Activated naive CD4-positive, alpha-beta T cell (primary cell): ENCODE measurements at regions not wholly inside any gene's neighbourhood (a gene's known extent, or its start where the extent isn't known, plus 50 kb on each side); places are given as distances from the start of the nearest gene placed in this dataset.
"Not testable (repeated sequence)": the region's sequence is repeated elsewhere in the genome, so short reads cannot be mapped to it uniquely, and the experiment has no call there.

Experiments
- DNase-seq, 4 experiments: peaks; one replicate each; lab custom pipeline; 2025; lab: John Stamatoyannopoulos, UW

GRCh38 chr7:149604521-149604920 lies 106.9 kb upstream of the ZNF746 start:
- DNase-seq, result no peak

DNA sequence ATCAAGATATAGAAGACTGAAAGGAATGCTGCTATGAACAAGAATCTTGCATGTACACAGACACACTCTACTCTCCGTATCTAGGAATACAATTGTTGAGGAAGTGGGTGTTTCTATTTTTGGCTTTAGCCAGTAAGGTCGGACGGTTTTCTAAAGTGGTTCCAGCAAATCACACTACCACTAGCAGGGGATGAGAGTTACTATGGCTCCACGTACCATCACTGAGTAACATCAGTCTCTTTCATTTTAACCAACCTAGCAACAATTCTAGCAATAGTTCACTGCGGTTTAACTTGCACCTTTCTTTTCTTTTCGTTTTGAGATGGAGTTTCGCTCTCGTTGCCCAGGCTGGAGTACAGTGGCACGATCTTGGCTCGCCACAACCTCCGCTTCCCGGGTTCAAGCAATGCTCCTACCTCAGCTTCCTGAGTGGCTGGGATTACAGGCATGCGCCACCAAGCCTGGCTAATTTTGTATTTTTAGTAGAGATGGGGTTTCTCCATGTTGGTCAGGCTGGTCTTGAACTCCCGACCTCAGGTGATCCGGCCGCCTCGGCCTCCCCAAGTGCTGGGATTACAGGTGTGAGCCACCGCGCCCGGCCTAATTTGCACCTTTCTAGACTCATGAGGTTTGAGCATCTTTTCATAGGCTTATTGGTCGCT lies 103.2 kb upstream of the ZNF746 start:
- DNase-seq, result not testable (repeated sequence)

DNA sequence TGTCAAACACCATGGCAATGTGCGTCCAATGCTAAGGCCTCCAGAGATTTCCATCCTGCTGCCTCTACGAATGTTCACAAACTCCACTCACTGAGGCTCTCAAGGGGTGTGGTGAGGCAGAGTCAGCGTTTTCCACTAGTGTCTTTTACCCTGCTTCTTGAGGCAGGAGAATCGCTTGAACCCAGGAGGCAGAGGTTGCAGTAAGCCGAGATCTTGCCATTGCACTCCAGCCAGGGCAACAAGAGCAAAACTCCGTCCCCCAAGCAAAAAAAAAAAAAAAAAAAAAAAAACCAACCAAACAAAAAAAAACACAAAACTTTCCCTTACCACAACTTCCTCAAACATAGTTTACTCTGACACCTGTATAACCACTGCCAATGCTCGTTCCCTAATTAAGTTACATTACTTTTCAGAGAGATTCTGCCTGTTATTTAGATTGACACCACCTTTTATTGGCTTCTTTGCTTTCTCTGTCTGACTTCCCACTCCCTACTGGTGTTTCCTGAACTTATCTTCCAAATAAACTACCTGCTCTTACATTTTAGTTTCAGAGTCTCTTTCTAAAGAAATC lies 102.1 kb upstream of the ZNF746 start:
- DNase-seq, result no peak

- DNase-seq, result no peak
These were observed 101.2 kb upstream of the ZNF746 start for GRCh38 chr7:149598721-149599308.

- DNase-seq, result not testable (repeated sequence)
These were observed 100.2 kb upstream of the ZNF746 start for GRCh38 chr7:149597789-149598188.

DNA sequence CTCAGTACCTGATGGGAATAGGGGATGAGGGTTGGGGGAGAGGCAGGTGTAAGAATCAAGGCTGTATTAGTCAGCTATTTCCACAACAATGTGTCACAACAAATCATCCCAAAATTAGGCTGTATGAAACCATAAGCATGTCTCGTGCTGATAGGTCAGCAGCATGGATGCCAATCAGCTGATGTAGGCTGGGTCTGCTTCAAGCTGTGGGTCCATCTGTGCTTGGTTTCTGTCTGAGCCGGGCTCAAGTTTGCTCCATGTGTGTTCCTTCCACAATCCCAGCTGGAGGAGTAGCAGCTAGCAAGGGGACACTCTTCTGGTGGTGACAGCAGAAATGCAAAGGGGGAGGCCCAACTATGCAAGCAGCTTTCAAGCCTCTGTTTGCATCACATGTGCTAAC lies 97.9 kb upstream of the ZNF746 start:
- DNase-seq, result no peak

DNA sequence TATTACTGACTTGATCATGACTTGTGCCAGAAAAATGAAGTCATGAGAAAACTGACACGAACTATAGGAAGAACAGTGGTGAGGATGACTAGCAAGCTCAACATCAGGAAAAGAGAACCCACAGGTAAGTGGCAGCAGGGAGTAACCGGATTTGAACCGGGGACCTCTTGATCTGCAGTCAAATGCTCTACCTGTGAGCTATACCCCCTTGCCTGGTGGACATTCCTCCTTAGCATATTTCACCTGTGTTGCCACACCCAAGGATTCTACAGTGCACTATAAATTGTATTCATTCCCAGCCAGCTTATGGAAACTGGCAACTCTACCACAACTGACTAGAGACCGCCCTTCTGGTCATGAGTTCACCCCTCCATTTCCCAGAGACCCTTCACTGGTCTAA lies 97.5 kb upstream of the ZNF746 start:
- DNase-seq, result no peak

GRCh38 chr7:149588930-149589329 lies 91.3 kb upstream of the ZNF746 start:
- no peak for DNase-seq

DNA sequence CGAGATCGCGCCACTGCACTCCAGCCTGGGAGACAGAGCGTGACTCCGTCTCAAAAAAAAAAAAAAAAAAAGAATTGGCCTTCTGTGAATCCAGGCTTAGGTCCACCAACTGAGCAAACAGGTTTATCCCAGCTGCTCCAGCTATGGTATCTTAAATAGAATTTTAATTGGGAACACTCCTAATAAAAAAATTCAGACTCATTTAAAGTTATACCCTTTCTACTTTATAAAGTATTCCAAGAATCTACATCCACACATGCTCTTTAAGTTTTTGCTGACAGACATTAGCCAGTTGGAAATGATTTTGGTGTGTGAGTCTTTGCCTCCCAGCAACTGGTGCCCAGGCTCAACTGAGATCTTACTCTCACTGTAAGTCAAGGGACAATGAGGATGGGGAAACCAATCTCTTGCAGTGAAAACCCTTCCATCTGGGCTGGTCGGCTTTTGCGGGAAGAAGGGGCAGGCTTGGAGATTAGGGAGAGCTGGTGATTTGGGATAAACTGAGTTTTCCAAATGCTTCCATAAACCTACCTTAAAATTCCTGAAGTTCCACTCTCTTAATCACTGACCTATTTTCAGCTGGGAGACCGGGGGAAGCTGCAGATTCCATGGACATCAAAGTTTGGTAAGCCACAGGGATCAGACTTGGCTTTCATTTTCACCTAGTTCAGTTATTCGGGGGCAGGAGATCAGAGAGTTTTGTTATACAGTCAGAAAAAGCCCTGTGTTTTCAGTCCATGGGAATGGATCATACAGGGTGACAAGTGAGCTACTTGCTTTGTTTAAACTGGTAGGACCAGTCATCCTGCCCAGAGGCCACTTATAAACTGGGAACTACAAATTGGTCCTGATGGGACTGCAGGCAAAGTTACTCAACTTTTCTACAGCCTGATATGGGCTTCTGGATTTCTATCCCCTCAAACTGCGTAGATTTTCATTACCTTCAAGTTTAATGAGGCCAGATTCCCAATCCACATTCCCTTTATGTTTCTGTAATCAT lies 89.3 kb upstream of the ZNF746 start:
- DNase-seq, result no peak

DNA sequence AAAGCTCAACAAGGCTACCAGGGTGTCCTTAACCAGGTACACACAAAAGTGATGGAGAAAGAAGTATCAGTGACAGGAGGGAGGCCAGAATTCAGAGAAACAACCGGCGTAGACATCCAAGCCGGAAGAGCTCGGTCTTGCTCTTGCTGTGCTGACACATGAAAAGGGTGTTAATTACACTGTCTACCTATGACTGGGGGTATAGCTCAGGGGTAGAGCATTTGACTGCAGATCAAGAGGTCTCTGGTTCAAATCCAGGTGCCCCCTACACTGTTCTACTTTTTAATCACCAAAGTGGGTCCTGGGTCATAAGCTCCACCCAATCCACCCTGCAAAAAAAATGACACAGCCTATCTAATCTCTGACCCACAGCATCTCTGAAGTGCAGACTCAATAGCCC lies 86.9 kb upstream of the ZNF746 start:
- DNase-seq, result no peak

DNA sequence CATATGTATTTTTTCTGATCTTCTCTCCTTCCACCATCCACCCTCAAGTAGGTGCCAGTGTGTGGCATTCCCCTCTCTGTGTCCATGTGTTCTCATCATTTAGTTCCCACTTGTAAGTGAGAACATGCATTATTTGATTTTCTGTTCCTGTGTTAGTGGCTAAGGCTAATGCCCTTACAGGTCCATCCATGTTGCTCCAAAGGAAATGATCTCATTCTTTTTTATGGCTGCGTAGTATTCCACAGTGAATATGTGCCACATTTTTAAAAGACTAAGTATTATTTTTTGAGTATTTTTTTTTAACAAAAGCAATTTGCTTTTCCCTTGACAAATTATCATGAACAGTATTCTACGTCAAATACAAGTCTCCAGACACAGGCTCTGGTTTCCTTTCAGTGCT lies 86.4 kb upstream of the ZNF746 start:
- DNase-seq, result no peak

DNA sequence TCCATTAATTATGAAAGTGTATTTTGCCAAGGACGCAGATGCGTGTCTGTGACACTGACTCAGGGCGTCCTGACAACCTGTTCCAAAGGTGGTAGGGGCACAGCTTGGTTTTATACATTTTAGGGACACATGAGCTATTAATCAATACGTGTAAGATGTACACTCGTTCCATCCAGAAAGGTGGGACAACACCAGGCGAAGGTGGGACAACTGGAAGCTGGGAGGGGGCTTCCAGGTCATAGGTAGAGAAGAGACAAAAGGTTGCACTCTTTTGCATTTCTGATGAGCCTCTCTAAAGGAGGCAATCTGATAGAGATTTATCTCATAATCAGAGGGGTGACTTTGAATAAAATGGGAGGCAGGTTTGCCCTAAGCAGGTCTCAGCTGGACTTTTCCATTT lies 82.7 kb upstream of the ZNF746 start:
- no peak for DNase-seq

GRCh38 chr7:149579365-149579764 lies 81.8 kb upstream of the ZNF746 start:
- DNase-seq, result not testable (repeated sequence)

- not testable (repeated sequence) for DNase-seq
These were observed 76.8 kb upstream of the ZNF746 start for GRCh38 chr7:149574428-149574827.

DNA sequence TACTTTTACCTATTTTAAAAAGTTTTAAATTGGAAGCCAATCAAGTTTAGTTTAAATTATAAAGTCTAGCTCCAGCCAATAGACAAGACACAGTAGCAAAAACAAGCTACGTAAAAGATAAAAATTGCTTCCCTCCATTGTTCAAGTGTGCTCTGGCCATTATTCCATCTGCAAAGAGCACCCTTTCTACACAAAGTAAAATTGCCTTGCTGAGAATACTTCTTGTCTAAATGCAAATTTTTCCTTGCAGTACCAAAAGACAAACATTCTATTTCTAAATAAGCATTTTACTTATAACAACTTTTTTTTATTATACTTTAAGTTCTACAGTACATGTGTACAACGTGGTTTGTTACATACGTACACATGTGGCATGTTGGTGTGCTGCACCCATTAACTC lies 75.9 kb upstream of the ZNF746 start:
- no peak for DNase-seq

DNA sequence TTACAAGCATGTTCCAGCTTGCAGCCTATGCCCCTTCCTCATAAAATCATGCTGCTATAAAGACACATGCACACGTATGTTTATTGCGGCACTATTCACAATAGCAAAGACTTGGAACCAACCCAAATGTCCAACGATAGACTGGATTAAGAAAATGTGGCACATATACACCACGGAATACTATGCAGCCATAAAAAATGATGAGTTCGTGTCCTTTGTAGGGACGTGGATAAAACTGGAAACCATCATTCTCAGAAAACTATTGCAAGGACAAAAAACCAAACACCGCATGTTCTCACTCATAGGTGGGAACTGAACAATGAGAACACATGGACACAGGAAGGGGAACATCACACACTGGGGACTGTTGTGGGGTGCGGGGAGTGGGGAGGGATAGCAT lies 75.3 kb upstream of the ZNF746 start:
- not testable (repeated sequence) for DNase-seq

GRCh38 chr7:149570784-149571183 lies 73.2 kb upstream of the ZNF746 start:
- DNase-seq, result no peak

DNA sequence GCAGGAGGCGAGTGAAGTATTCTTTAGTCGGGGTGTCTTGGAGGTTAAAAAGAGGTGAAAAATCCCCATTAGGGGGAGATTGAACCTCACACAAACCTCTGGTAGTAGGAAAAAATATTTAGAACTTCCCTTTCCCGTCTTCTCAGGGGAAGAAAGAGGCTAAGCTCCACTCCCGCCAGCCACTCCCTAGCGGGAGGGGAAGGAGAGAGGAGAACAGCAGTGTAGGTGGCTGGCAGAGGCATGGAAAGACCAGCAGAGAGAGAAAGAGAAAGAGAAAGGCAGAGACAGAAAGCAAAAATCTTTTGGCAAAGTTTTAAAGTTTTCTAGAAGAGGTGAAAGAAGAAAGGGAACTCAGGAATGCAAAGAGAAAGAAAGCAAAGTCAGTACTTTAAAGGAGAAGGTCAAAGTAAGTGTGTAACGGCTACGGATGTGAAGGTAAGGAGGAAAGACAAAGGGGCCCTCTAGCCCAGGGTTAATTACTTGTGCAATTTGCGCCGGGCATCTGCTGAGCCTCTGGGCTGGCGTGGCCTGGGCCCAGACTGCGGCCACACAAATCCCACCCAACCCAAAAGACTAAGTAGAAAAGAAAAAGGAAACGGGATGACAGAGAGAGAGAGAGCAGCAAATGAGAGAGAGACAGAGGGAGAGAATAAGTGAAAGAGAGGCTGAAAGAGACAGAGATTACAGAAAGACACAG lies 72.3 kb upstream of the ZNF746 start:
- no peak for DNase-seq

- DNase-seq, result no peak
These were observed 71.6 kb upstream of the ZNF746 start for GRCh38 chr7:149569025-149569725.

- no peak for DNase-seq
These were observed 70.6 kb upstream of the ZNF746 start for GRCh38 chr7:149568218-149568617.

- no peak for DNase-seq
These were observed 68.5 kb upstream of the ZNF746 start for GRCh38 chr7:149566103-149566502.

- DNase-seq, result no peak
These were observed 67.4 kb upstream of the ZNF746 start for GRCh38 chr7:149565096-149565382.
